ENCODE measurements at regions not wholly inside any gene's neighbourhood (a gene's known extent, or its start where the extent isn't known, plus 50 kb on each side); places are given as distances from the start of the nearest gene placed in this dataset.
"Not testable (repeated sequence)": the region's sequence is repeated elsewhere in the genome, so short reads cannot be mapped to it uniquely, and the experiment has no call there.

GRCh38 chr4:84101653-84102625 lies 397.2 kb downstream of the NKX6-1 start:
- not testable (repeated sequence) for ATAC-seq

GRCh38 chr4:84100071-84100470 lies 399.0 kb downstream of the NKX6-1 start:
- ATAC-seq = no peak

GRCh38 chr4:84099599-84099998 lies 399.5 kb downstream of the NKX6-1 start:
- ATAC-seq = no peak

- no peak for ATAC-seq
Observed at GRCh38 chr4:84091266-84091665, 407.8 kb downstream of the NKX6-1 start.

GRCh38 chr4:84089652-84090437 lies 409.2 kb downstream of the NKX6-1 start:
- ATAC-seq = no peak

- ATAC-seq = no peak
Observed at GRCh38 chr4:84085986-84086385, 413.1 kb downstream of the NKX6-1 start.

GRCh38 chr4:84070289-84070688 lies 428.8 kb downstream of the NKX6-1 start:
- no peak for ATAC-seq

GRCh38 chr4:84063619-84064018 lies 435.5 kb downstream of the NKX6-1 start:
- no peak for ATAC-seq

GRCh38 chr4:84058201-84058600 lies 440.9 kb downstream of the NKX6-1 start:
- no peak for ATAC-seq

GRCh38 chr4:84051639-84052038 lies 447.5 kb downstream of the NKX6-1 start:
- no peak for ATAC-seq

GRCh38 chr4:84051089-84051488 lies 448.0 kb downstream of the NKX6-1 start:
- no peak for ATAC-seq

- ATAC-seq = no peak
Observed at GRCh38 chr4:84050015-84050414, 449.1 kb downstream of the NKX6-1 start.

GRCh38 chr4:84046551-84046950 lies 452.5 kb downstream of the NKX6-1 start:
- no peak for ATAC-seq

- no peak for ATAC-seq
Observed at GRCh38 chr4:84041426-84041825, 457.7 kb downstream of the NKX6-1 start.

GRCh38 chr4:84035568-84035967 lies 463.5 kb downstream of the NKX6-1 start:
- no peak for ATAC-seq

GRCh38 chr4:84032372-84032771 lies 466.7 kb downstream of the NKX6-1 start:
- ATAC-seq = no peak

GRCh38 chr4:84031401-84031800 lies 467.7 kb downstream of the NKX6-1 start:
- ATAC-seq = no peak

GRCh38 chr4:84028340-84028739 lies 470.8 kb downstream of the NKX6-1 start:
- no peak for ATAC-seq

- ATAC-seq = no peak
Observed at GRCh38 chr4:84024405-84024804, 474.7 kb downstream of the NKX6-1 start.

- no peak for ATAC-seq
Observed at GRCh38 chr4:84022564-84022963, 476.5 kb downstream of the NKX6-1 start.

GRCh38 chr4:84019626-84020025 lies 479.5 kb downstream of the NKX6-1 start:
- no peak for ATAC-seq

GRCh38 chr4:84003046-84003445 lies 467.1 kb downstream of the GPAT3 start:
- no peak for ATAC-seq

- no peak for ATAC-seq
Observed at GRCh38 chr4:84001876-84002569, 466.1 kb downstream of the GPAT3 start.
